Stimulated activated CD4-positive, alpha-beta T cell treated with anti-CD3 and anti-CD28 coated beads, Interleukin-1b, Interleukin-23, amount 100 ng/mL, for 4 hours (primary cell): ENCODE measurements at regions not wholly inside any gene's neighbourhood (a gene's known extent, or its start where the extent isn't known, plus 50 kb on each side); places are given as distances from the start of the nearest gene placed in this dataset.

Experiments
- DNase-seq, 2 donors: peaks; one replicate each; pipeline ENCODE4 v3.0.0-alpha.2; 2020; ENCODE audit warnings: low read depth in 2 of 2

DNA sequence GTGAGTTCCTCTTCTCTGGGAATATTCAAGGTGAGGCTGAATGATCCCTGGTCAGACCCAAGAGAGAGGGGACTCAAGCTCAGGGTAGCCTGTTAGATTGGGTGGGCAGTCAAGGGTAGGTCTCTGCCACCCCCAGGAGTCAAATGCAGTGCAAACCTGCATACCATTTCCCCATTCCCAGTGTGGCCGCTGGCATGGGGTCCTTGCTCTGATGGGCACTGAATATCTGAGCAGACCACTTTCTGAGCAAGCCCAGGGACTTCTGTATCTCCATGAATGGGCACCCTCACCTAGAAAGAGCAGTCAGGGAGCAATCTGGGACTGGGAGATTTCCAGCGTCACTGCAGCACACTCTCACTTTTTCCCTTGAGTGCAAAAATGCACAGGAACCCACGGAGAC, 573.7 kb downstream of the BCL11B start:
- DNase-seq: no peak

DNA sequence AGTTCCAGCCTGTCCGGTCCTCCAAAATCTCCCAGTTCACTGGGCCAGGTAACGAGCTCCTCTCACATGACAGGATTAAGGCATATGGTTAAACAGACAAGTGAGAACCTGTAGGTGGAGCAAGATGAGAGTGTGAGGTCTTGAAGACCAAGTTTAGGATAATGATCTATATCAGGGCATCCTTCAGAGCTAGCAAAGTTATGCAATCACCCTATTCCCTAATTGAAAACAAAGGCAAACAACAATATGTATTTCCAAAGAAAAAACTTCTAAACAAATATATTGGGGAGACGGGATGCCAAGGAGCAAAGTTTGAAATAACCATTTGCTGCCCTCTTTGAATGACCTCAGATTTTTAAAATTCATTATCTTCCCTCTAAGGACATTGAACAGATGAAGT, 571.2 kb downstream of the BCL11B start:
- DNase-seq: no peak

DNA sequence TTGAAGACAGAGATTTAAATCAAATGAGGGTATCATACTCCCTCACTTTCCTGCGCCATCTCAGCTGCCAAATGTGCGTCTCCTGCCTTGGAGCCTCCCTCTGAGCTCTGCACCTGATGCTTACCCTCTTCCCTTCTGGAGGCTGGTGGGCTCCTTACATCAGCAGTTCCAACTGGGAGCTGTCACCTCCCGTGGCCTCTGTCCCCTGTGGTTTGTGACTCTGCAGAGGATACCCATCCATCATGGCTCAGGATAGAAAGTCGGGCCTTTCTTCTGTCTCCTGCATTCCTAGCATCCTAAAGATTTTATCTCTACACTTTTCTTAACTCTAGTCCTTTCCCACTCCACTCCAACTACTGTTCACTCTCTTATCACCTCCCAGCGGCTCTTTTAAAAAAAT, 570.6 kb downstream of the BCL11B start:
- no peak for DNase-seq

DNA sequence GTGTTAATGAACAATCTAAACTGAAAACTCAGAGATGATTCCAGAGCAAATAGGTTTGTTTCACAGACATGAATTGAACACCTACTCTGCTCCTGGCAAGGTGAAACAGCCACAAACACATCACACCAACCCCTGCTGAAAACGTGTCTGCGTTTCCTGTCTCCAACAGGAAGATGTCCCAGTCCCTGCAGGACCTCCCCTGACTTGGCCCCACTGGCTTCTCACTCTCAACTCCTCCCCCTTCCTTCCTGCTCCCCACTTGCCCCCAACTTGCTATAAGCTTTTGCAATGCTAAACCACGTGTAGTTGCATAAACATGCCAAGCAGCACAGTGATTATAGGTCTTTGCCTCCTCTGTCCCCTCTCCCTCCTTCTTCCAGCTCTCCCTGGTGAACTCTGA, 567.6 kb downstream of the BCL11B start:
- DNase-seq: no peak

DNA sequence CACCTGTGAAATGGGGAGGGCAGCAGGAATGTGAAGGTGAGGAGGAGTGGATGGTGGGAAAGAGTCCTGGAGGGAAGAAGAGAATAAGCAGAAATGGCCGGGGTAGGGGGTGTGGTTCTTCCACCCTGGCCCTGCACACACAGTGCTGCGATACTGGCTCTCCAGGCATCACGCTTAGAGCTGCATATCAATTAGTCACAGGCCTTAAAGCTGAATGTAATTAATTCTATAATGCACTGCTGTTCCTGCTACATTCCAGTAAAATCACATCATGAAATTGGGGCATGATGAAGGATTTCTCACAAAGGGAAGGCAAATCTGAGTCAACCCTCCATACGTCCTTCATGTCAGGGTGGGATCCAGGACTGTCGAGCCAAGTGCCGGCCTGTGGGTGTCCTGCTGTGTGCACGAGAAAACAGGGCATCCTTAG, 566.1 kb downstream of the BCL11B start:
- no peak for DNase-seq

DNA sequence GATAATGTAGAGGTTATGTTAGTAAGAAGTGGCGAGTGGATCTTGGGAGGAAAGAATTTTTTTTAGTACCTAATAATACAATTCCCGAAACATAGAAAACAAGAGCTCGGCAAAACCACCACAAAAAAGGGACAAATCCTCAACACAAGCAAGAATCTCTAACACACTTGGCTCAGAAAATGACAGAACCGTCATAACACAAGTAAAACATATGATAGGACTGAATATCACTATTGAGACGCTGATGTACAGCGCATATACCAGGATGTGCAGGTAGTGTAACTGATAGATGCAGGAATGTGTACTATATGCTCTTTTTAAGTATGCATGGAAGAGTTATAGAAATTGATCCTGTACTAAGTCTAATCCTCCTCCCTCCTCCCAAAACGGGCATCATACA, 564.5 kb downstream of the BCL11B start:
- no peak for DNase-seq

DNA sequence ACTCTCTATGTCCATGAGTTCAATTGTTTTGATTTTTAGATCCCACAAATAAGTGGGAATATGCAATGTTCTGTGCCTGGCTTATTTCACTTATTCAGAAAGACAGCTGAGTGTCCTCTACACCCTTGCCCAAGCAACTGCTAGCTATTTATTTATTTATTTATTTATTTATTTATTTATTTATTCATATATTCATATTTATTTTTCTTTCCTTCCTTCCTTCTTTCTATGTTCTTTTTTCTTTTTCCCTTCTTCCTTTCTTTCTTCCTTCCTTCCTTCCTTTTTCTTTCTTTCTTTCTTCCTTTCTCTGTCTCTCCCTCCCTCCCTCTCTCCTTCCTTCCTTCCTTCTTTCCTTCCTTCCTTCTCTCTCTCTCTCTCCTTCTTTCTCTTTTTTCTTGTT, 563.4 kb downstream of the BCL11B start:
- DNase-seq: no peak

DNA sequence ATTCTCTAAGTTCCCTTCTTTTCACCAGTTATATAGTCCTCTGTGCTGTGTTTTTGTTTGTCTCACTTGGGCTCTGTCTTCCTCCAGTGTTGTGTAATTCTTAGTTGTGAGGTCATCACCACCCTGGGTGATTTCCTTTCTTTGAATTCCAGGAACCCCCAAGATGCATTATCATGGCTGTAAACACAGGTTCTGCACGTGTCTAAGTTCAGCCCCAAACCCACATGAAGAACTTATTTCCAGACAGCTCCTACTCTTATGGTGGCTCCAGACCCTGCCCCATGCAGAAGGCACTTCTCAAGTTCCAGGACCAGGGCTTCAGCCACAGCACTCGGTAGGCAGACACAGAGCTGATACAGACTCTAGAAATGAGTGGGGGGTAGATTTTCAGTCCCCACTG, 560.5 kb downstream of the BCL11B start:
- DNase-seq: no peak

DNA sequence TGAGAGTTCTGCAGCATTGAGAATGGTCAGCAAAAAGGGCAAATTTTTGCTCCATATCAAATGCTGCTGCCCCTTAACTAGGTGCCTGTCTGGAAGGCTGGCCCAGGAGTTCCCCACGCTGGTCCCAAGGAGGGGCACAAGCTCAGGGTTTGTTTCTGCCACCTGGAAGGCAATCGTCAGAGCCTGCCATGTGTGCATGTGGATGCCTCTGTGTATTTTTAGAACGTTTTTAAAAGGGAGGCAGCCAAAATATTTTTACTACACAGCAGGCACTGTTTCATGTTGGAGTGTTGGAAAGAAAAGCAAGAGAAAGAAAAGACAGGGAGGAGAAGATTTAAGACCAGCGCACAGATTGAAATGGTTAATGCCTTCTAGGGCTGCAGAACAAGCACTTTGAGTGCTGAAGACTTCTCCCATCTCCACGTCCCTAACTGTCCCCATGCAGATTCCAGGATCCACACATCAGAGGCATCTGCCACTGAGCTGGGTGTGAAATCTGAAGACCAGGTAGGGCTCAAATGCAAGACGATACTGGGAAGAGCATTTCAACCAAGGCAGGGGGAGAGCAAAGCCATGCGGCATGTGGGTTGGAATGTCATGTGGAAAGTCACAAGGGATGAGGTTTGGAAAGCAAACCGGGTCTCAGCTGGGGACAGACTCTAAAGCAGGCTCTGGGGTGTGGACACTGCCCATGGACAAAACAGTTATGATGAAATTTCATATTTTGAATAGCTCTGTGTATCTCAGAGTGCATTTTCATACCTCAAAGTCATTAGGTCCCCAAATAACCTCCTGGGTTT, 557.2 kb downstream of the BCL11B start:
- DNase-seq: no peak

DNA sequence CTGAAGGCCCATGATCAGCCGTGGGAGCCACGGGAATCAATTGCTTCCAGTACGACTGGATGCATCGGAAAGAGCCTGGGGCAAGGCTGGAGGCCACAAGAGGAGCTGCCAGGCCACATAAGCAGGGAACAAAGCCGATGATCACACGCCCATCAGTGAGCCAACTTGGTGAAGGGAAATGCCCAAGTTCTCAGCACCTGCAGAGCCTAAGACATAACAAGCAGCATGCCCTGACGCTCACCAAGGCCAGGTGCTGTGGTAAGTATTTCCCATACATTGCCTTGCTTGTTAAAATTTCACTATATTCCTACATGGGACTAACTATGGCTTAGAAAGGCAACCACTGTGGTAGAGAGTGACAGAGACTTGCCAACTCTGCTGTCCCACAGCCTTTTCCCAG, 555.9 kb downstream of the BCL11B start:
- DNase-seq: no peak

DNA sequence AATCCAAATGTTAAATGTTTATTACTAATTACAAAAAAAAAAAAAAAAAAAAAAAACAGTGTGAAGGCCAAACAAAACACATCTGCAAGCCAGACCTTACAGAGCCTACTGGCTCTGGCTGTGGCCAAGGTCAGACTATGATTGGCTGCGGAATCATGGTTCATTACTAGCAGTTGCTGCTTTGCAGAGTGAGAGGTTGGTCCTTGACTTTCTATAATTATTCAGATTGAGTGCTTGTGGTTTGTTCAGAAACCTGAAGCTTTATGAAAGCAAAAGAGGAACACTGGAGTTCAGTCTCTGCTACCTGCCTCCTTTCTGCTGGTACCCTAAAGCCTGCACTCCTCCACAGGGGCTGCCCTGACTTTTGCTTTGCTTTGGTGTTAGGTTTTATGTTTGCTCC, 550.9 kb downstream of the BCL11B start:
- DNase-seq: no peak

DNA sequence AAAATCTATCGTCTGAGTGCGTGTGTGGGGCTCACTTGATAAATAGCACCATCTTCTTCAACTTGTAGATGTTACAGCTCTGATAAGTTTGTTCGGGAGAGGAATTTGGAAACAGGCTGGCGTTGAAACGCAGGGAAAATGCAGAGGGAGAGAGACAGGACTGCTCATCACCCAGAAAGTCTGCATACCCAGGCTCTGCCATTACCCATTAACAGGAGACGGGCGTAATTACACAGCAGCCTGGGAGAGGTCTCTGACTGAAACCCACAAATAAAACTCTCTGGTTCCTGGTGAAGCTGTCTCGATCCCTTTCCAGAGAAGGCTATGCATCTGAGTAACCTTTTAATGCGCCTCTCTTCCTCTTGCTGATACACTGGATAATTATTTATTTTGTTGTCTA, 547.3 kb downstream of the BCL11B start:
- DNase-seq: no peak

DNA sequence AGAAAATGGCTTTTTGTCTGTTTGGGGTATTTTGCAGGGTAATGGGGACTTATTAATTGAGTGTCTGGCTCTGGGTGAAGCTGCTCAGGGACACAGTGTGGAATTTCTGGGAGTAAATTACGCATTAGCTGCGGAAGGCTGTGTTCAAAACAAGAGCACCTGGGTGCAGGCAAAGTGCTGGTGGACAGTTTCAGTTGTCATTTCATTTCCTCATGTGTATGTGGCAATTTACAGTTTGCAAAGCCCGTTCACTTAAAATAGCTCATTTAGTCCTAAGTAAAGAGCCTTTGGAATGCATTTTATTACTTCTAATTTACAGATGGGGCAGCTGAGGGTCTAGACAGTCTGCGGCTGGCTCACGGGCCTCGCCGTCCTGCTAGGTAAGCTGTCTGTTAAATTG, 546.8 kb downstream of the BCL11B start:
- DNase-seq: no peak

DNA sequence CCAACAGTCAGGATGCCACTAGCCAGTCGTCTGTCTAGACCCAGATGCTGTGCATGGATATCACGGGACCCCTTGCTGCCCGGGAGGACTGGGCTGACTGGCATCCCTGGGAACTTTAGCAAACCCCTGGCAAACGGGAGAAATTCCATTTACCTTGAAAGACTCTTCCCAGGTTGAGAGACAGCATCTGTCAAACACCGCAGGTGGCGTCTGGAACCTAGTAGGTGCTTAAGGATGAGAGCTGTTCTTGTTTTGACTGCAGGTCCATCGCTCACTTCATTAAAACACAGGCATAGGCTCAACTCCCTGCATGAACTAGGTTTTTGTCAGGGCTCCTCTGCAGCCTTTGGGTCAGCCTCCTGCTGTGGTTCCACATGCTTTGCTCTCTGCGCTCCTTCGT, 546.3 kb downstream of the BCL11B start:
- no peak for DNase-seq

DNA sequence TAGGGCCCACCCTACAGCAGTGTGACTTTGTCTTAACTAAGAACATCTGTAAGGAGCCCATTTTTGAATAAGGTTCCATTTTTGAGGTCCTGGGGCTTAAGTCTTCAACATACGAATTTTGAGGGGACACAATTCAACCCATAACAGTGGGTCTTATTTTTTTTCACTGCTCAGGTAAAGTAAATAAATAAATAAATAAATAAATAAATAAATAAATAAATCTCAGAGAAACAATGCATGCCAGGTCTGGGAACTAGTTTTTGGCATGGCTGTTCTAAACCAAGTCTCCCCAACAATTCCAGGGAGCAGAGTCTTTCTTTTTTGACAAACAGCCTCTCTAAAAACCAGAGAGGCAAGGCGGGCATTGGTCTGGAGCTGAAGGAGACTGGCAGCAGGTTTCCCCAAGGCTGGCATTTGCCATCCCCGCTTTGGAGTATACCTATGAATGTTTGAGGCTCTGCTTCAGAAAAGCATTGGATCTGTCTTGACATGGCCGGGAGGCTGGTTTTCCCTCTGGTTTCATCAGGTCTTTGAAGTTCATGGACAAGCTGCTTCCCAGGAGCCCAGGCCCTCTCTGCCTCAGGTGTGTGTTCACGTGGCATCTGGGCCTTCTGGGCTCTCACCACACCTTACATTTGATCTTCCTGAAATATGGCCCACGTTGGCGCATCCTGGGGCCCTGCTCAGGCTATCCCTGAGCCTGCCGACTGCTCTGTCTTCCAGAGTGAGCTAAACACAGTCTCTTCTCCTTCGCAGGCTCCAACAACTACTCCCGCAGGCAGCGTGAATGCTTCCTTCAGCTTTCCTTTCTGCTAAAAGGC, 545.2 kb downstream of the BCL11B start:
- no peak for DNase-seq

DNA sequence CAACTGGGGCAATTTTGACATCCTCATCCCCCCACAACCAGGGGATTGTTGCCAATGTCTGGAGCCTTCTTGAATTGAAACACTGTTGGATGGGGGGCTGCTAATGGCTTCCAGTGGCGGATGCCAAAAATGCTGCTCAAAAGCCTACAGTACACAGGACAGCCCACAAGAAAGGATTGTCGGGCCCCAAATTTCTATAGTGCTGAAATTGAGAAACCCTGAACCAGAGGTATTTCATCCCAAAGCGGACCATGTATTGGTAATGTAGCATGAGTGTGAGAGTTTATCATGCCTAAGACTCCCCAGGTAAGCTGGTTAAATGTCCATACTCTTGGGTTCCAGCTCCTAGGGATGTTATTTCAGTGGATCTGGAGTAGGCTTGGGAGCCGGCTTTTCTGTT, 544.0 kb downstream of the BCL11B start:
- no peak for DNase-seq

DNA sequence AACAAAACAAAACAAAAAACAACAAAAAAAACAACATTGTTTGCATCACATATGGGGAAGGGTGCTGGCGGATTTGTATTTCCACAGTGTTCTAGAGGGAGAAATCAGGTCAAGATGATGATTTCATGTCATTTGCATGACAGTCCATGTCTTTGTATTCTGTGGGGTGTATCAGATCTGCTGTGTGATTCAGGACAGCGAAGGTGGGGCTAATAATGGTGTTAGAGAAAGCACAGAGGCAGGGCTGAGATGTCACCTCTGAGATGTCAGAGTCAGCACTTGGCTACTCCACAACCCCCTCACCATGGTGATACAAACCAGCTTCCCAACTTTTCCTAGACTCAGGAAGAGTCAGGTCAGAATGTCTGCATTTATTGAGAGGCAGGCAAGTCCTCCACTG, 543.2 kb downstream of the BCL11B start:
- no peak for DNase-seq

DNA sequence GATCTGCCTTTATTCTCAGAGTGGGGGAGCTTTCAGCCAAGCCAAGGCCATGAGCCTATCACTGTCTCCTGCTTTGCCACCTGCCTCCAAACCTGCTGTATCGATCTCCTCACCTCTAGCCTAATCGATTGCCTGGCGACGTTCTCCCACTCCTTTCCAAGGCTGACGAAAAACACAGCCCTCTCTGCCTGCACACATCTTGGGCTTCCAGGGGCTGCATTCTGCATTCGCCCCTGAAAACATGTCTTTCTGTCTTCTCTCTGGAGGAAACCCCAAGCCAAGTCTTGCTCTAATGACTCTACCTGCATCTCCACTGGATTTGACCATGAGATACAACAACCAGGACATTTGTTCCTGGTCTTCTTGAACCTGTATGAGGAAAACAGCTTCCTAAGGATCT, 540.7 kb downstream of the BCL11B start:
- DNase-seq: no peak

DNA sequence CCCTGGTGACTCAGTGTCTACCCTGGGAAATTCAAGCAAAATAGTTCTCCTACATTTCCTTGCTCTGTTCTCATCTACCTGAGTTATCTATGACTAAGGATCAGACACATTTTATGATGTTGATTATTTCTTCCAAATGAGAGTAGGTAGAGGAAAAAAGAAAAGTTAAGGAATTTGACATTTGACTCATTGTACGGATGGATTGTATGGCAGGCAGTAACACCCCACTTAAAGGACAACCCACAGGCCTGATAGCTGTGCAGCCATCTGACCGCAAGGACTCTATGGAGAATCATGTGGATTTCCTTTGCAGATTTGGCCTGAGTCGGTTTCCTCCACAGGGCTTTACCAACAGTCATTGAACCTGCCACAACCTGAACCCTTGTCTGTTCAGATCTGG, 540.3 kb downstream of the BCL11B start:
- no peak for DNase-seq

DNA sequence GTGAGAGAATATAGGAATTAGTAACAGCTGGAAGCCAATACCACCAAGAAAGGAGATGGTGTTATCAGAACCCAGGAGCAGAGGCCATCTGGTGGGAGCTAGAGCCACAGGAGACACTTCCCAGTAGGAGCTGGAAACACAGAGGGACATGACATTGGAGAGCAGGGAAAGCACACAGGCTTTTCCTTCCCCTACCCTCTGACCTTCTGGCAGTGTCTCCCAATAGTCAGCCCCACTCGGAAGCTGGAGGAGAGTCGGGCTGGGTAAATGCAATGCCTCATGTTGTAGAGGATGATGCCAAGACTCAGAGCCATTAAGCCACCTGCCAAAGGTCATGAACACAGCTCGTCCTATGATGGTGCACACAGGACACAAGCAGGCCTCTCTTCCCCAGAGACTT, 538.5 kb downstream of the BCL11B start:
- no peak for DNase-seq

DNA sequence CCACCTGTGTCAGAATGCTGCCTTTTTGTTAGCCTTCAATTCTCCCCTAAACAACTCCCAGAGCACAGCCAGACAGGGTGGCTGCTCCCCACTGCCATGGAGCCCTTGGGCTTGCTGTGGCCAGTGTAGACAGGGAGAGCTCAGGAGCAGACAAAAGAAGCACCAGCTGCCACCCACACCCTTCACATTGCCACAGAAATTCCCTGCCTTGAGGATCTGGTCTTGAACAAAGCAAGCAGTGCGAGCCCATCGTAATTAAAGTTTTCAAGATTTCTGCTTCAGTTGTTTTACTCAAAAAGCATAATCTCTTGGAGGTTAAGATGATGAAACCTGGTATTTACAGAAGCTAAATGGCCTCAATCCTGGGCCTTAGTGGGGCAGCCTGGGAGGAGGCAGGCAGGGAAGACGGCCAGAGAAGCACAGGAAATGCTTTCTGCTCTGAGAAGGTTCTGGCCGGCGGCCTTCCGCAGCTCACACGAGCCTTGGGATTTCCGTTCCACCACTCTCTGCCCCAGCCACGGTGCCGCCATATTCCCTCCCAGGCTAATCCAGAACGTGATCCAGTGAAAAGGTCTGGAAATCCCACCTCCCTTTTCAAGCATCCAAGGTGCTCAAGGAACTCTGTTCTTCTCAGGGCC, 535.2 kb downstream of the BCL11B start:
- no peak for DNase-seq

DNA sequence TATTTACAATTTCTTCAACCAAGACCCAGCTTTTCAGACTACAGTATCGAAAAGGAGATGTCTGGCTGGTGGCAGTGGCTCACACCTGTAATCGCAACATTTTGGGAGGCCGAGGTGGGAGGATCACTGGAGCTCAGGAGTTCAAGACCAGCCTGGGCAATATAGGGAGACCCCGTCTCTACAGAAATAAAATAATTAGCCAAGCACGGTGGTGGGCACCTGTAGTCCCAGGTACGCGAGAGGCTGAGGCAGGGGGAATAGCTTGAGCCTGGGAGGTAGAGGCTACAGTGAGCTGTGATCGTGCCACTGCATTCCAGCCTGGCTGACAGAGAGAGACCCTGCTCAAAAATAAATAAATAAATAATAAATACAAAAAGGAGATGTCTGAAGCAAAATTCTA, 530.5 kb downstream of the BCL11B start:
- DNase-seq: no peak

DNA sequence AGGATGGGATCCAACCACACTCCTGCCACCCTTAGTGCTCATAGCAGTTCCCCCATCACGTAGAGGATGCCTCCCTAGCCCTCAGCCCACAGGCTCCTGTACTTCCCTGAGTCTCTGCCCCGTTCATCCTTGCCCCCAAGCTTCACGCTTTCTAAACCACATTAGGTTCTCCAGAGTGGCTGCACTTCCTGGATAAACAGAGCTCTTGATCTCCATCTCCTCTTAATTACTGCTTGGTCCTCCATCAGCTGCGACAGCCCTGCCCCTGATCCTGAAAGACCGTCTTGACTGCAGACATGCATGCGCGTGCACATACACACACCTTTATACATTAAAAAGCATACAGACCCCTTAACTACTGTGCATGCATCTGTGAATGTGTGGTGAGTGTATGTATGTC, 530.0 kb downstream of the BCL11B start:
- DNase-seq: no peak
